SK-N-MC (cell line): ENCODE measurements at regions not wholly inside any gene's neighbourhood (a gene's known extent, or its start where the extent isn't known, plus 50 kb on each side); places are given as distances from the start of the nearest gene placed in this dataset.

ENCODE experiments used
- EZH2 ChIP-seq: fragments of 200-600 bp; sonication (generic); IDR thresholded peaks from one replicate; pipeline ENCODE4 v1.6.1; 2017; ENCODE audit warnings: antibody characterized with exemption
- POLR2AphosphoS5 ChIP-seq: IDR thresholded peaks from 2 replicates; pipeline ENCODE4 v1.6.1; 2012; ENCODE audit warnings: mild to moderate bottlenecking, low read depth, low read length, borderline replicate concordance

- no peak for TF ChIP-seq EZH2
- TF ChIP-seq POLR2AphosphoS5, result no peak
Measured at GRCh38 chr12:131628023-131628740, 82.7 kb upstream of the SFSWAP start.
